Endothelial cell of umbilical vein (primary cell): ENCODE measurements at regions not wholly inside any gene's neighbourhood (a gene's known extent, or its start where the extent isn't known, plus 50 kb on each side); places are given as distances from the start of the nearest gene placed in this dataset.

Experiments
- CTCF ChIP-seq, 2 donors: IDR thresholded peaks; 1 replicate in 1 of 2; 2 replicates in 1 of 2; pipeline ENCODE4 v1.5.1; 2011; ENCODE audit warnings: low read length in 2 of 2, mild to moderate bottlenecking in 2 of 2, moderate library complexity in 2 of 2, control low read depth in 1 of 2, inconsistent platforms in 1 of 2, low read depth in 1 of 2; ENCODE audit not compliant: insufficient read depth in 1 of 2; ENCODE audit errors: extremely low read depth in 1 of 2
- EZH2 ChIP-seq: IDR thresholded peaks from 2 replicates; pipeline ENCODE4 v1.6.1; 2012; ENCODE audit warnings: borderline replicate concordance, low read depth, mild to moderate bottlenecking, moderate library complexity, low read length, inconsistent platforms; ENCODE audit not compliant: severe bottlenecking
- FOS ChIP-seq: IDR thresholded peaks from 2 replicates; pipeline ENCODE4 v1.6.1; 2011; ENCODE audit warnings: mild to moderate bottlenecking, low read length, moderate library complexity, borderline replicate concordance; ENCODE audit not compliant: insufficient read depth
- GATA2 ChIP-seq: IDR thresholded peaks from 2 replicates; pipeline ENCODE4 v1.7.0; 2011; ENCODE audit warnings: low read depth, mild to moderate bottlenecking, moderate library complexity, mixed read lengths, low read length; ENCODE audit not compliant: insufficient read length, insufficient read depth
- JUN ChIP-seq: IDR thresholded peaks from 2 replicates; pipeline ENCODE4 v1.6.1; 2011; ENCODE audit warnings: borderline replicate concordance, low read depth; ENCODE audit not compliant: insufficient read length, insufficient read depth
- MYC ChIP-seq: IDR thresholded peaks from one replicate; pipeline ENCODE4 v1.6.1; 2011; ENCODE audit warnings: mild to moderate bottlenecking, low read depth, low read length
- POLR2A ChIP-seq: IDR thresholded peaks from 2 replicates; pipeline ENCODE4 v1.6.1; 2012; ENCODE audit warnings: low read depth, mild to moderate bottlenecking, control low read depth, low read length
- POLR2AphosphoS5 ChIP-seq: IDR thresholded peaks from 2 replicates; pipeline ENCODE4 v1.6.1; 2012; ENCODE audit warnings: low read depth, mild to moderate bottlenecking, control low read depth, low read length, moderate library complexity; ENCODE audit not compliant: insufficient read depth

GRCh38 chr4:34943741-34944386, 1300.5 kb downstream of the ARAP2 start:
- TF ChIP-seq CTCF (IDR thresholded peaks at IDR 0.05; ENCODE audit: extremely low read depth in 1 of 2, insufficient read depth in 1 of 2, low read depth in 1 of 2, low read length in 2 of 2) (no peak), EZH2 (no peak), GATA2 (no peak), POLR2A (no peak), JUN (no peak), POLR2AphosphoS5 (no peak), MYC (no peak), FOS (no peak)
